Activated B cell treated with CpG ODN at 0.5 μM for 24 hours (primary cell): ENCODE measurements at regions not wholly inside any gene's neighbourhood (a gene's known extent, or its start where the extent isn't known, plus 50 kb on each side); places are given as distances from the start of the nearest gene placed in this dataset.

Experiments
- ATAC-seq: fragments of 200-7000 bp; cut with Tn5 transposase; one replicate; pipeline ENCODE4 v1.10.0; 2021; ENCODE audit warnings: low read depth, mild to moderate bottlenecking, moderate library complexity
- CTCF ChIA-PET: fragments of 350-600 bp; sonication (Branson Sonifier 250); formaldehyde crosslinking; loops from one replicate; lab custom pipeline; 2021; ENCODE audit warnings: antibody characterized with exemption; lab: Charles Lee
- POLR2A ChIA-PET: fragments of 350-600 bp; sonication (Branson Sonifier 250); formaldehyde crosslinking; loops from one replicate; lab custom pipeline; 2021; ENCODE audit warnings: antibody characterized with exemption; lab: Charles Lee
- DNase-seq: peaks from one replicate; pipeline ENCODE4 v3.0.0; 2022
- H3K27ac Mint-ChIP-seq: one replicate; pipeline ENCODE4 v1.8.0; 2020; ENCODE audit warnings: mixed read lengths
- H3K27me3 Mint-ChIP-seq: one replicate; pipeline ENCODE4 v1.8.0; 2021; ENCODE audit warnings: mixed read lengths
- H3K36me3 Mint-ChIP-seq: one replicate; pipeline ENCODE4 v1.8.0; 2021; ENCODE audit warnings: low read depth, mixed read lengths
- H3K4me1 Mint-ChIP-seq: one replicate; pipeline ENCODE4 v1.8.0; 2021; ENCODE audit warnings: mixed read lengths
- H3K4me3 Mint-ChIP-seq: one replicate; pipeline ENCODE4 v1.8.0; 2020; ENCODE audit warnings: mild to moderate bottlenecking, mixed read lengths
- H3K9me3 Mint-ChIP-seq: one replicate; pipeline ENCODE4 v1.8.0; 2020; ENCODE audit warnings: mixed read lengths
- CTCF ChIP-seq: fragments of 200-600 bp; IDR thresholded peaks from one replicate; pipeline ENCODE4 v1.8.0; 2022; ENCODE audit warnings: antibody characterized with exemption, mild to moderate bottlenecking
- intact Hi-C: fragments of 100-400 bp; cut with micrococcal nuclease; formaldehyde crosslinking; loops from one replicate; pipeline ENCODE4 v1.15.1; 2024

GRCh38 chr2:122216901-122217300 is 461.4 kb downstream of the TSN start:
- no peaks in the 10 kb centered on the region for H3K36me3 Mint-ChIP-seq
- DNase-seq = no peak
- intact Hi-C loops = no loop called here
- no peak overlapping the region for H3K4me3 Mint-ChIP-seq
- POLR2A ChIA-PET = no interaction called here
- CTCF ChIA-PET = no interaction called here
- no peak overlapping the region for H3K27ac Mint-ChIP-seq
- no peaks in the 10 kb centered on the region for H3K27me3 Mint-ChIP-seq
- no peaks in the 10 kb centered on the region for H3K4me1 Mint-ChIP-seq
- no peak for ATAC-seq
- TF ChIP-seq CTCF = no peak
- H3K9me3 Mint-ChIP-seq = no peaks in the 10 kb centered on the region

- intact Hi-C loops = no loop called here
- TF ChIP-seq CTCF = no peak
- H3K9me3 Mint-ChIP-seq = no peaks in the 10 kb centered on the region
- ChIA-PET CTCF (no interaction called here), POLR2A (no interaction called here)
- ATAC-seq (no peak), DNase-seq (no peak)
- no peaks in the 10 kb centered on the region for H3K27me3 Mint-ChIP-seq
- H3K27ac Mint-ChIP-seq = no peak overlapping the region
- no peak overlapping the region for H3K4me3 Mint-ChIP-seq
- no peaks in the 10 kb centered on the region for H3K4me1 Mint-ChIP-seq
- H3K36me3 Mint-ChIP-seq = no peaks in the 10 kb centered on the region
Observed at GRCh38 chr2:122218596-122218995, 463.1 kb downstream of the TSN start.

GRCh38 chr2:122219504-122219903 is 464.1 kb downstream of the TSN start:
- TF ChIP-seq CTCF = no peak
- Mint-ChIP-seq H3K27me3 (no peaks in the 10 kb centered on the region), H3K4me1 (no peaks in the 10 kb centered on the region), H3K27ac (no peak overlapping the region), H3K4me3 (no peak overlapping the region), H3K9me3 (no peaks in the 10 kb centered on the region), H3K36me3 (no peaks in the 10 kb centered on the region)
- ChIA-PET CTCF (no interaction called here), POLR2A (no interaction called here)
- ATAC-seq (no peak), DNase-seq (no peak)
- intact Hi-C loops = no loop called here

GRCh38 chr2:122221665-122222064 is 466.2 kb downstream of the TSN start:
- TF ChIP-seq CTCF = no peak
- DNase-seq (no peak), ATAC-seq (no peak)
- no peak overlapping the region for H3K27ac Mint-ChIP-seq
- no peaks in the 10 kb centered on the region for H3K27me3 Mint-ChIP-seq
- no peaks in the 10 kb centered on the region for H3K36me3 Mint-ChIP-seq
- no peaks in the 10 kb centered on the region for H3K4me1 Mint-ChIP-seq
- no peak overlapping the region for H3K4me3 Mint-ChIP-seq
- H3K9me3 Mint-ChIP-seq = no peaks in the 10 kb centered on the region
- ChIA-PET CTCF (no interaction called here), POLR2A (no interaction called here)
- intact Hi-C loops = no loop called here

GRCh38 chr2:122231296-122231695 is 475.8 kb downstream of the TSN start:
- H3K27me3 Mint-ChIP-seq = no peaks in the 10 kb centered on the region
- intact Hi-C loops = no loop called here
- ATAC-seq (no peak), DNase-seq (no peak)
- no peak overlapping the region for H3K27ac Mint-ChIP-seq
- no peak overlapping the region for H3K4me3 Mint-ChIP-seq
- ChIA-PET POLR2A (no interaction called here), CTCF (no interaction called here)
- H3K9me3 Mint-ChIP-seq = no peaks in the 10 kb centered on the region
- H3K4me1 Mint-ChIP-seq = no peaks in the 10 kb centered on the region
- no peak for TF ChIP-seq CTCF
- no peaks in the 10 kb centered on the region for H3K36me3 Mint-ChIP-seq
